ENCODE measurements at regions not wholly inside any gene's neighbourhood (a gene's known extent, or its start where the extent isn't known, plus 50 kb on each side); places are given as distances from the start of the nearest gene placed in this dataset.

- TF ChIP-seq POLR2A (IDR thresholded peaks at IDR 0.05) = no peak
- TF ChIP-seq CTCF (IDR thresholded peaks at IDR 0.05) = no peak
Observed at GRCh38 chr2:212845941-212846340, 305.5 kb downstream of the IKZF2 start.
